Gastroesophageal sphincter (tissue), 3 donors: ENCODE measurements at regions not wholly inside any gene's neighbourhood (a gene's known extent, or its start where the extent isn't known, plus 50 kb on each side); places are given as distances from the start of the nearest gene placed in this dataset.

Experiments
- POLR2A ChIP-seq, 2 donors: fragments of 450-650 bp; IDR thresholded peaks; one replicate each; pipeline ENCODE4 v1.6.1; 2017; ENCODE audit warnings: antibody characterized with exemption in 2 of 2, mild to moderate bottlenecking in 2 of 2, moderate library complexity in 1 of 2
- TF ChIP-seq, protein P1 (sequence below), 4 experiments: fragments of 200-600 bp in 2 of 4; fragments of 450-650 bp in 2 of 4; sonication (generic) in 1 of 4; IDR thresholded peaks; one replicate each; pipeline ENCODE4 v1.5.1; 2017 to 2019; ENCODE audit warnings: antibody characterized with exemption in 4 of 4, mild to moderate bottlenecking in 2 of 4, moderate library complexity in 2 of 4

DNA sequence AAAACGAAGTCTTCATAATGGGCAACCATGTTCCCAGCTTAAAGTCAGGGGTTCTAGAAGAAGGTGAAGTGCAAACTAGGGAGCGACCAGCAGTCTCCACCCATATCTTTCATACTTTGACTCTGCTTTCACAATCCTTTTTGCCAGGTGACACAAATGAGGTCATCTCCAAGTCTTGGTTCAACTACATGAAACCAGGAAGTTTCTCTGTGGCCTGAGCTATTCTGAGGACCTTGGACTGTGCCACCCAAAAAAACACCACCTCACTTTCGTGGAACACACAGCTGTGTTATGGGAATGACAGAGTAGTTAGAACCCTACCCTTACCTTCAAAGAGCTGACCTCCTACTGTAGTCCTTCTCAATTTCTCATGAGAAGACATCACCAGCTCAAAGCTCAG, 309.2 kb downstream of the AGTPBP1 start:
- TF ChIP-seq, protein P1, sequence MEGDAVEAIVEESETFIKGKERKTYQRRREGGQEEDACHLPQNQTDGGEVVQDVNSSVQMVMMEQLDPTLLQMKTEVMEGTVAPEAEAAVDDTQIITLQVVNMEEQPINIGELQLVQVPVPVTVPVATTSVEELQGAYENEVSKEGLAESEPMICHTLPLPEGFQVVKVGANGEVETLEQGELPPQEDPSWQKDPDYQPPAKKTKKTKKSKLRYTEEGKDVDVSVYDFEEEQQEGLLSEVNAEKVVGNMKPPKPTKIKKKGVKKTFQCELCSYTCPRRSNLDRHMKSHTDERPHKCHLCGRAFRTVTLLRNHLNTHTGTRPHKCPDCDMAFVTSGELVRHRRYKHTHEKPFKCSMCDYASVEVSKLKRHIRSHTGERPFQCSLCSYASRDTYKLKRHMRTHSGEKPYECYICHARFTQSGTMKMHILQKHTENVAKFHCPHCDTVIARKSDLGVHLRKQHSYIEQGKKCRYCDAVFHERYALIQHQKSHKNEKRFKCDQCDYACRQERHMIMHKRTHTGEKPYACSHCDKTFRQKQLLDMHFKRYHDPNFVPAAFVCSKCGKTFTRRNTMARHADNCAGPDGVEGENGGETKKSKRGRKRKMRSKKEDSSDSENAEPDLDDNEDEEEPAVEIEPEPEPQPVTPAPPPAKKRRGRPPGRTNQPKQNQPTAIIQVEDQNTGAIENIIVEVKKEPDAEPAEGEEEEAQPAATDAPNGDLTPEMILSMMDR (IDR thresholded peaks at IDR 0.05) = no peak
- TF ChIP-seq POLR2A (IDR thresholded peaks at IDR 0.05) = no peak
